H9 (cell line): ENCODE measurements at regions not wholly inside any gene's neighbourhood (a gene's known extent, or its start where the extent isn't known, plus 50 kb on each side); places are given as distances from the start of the nearest gene placed in this dataset.

Experiments used
- DNase-seq: peaks from one replicate; pipeline ENCODE4 v3.0.0-alpha.2; 2017
- H2AFZ ChIP-seq: one replicate; pipeline ENCODE4 v1.6.1; 2013; ENCODE audit warnings: mild to moderate bottlenecking, low read length, control low read depth, moderate library complexity
- H2AK5ac ChIP-seq: 2 replicates; pipeline ENCODE4 v1.6.1; 2013; ENCODE audit warnings: low read length, control low read depth, mixed read lengths; ENCODE audit not compliant: insufficient read length
- H2BK120ac ChIP-seq: one replicate; pipeline ENCODE4 v1.6.1; 2013; ENCODE audit warnings: low read depth, mild to moderate bottlenecking, low read length, control low read depth, inconsistent platforms; ENCODE audit not compliant: poor library complexity, severe bottlenecking
- H2BK12ac ChIP-seq: 2 replicates; pipeline ENCODE4 v1.6.1; 2013; ENCODE audit warnings: low read length, control low read depth, mixed read lengths, low read depth; ENCODE audit not compliant: insufficient read length
- H2BK15ac ChIP-seq: 2 replicates; pipeline ENCODE4 v1.6.1; 2013; ENCODE audit warnings: low read depth, low read length, control low read depth
- H2BK20ac ChIP-seq: one replicate; pipeline ENCODE4 v1.6.1; 2013; ENCODE audit warnings: low read depth, mild to moderate bottlenecking, low read length, control low read depth, inconsistent platforms; ENCODE audit not compliant: poor library complexity, severe bottlenecking
- H2BK5ac ChIP-seq: 2 replicates; pipeline ENCODE4 v1.6.1; 2013; ENCODE audit warnings: low read length, control low read depth, mixed read lengths; ENCODE audit not compliant: insufficient read length
- H3K14ac ChIP-seq: 2 replicates; pipeline ENCODE4 v1.6.1; 2013; ENCODE audit warnings: low read length, control low read depth; ENCODE audit not compliant: insufficient read depth
- H3K18ac ChIP-seq: 2 replicates; pipeline ENCODE4 v1.6.1; 2013; ENCODE audit warnings: low read depth, mild to moderate bottlenecking, mixed read lengths, low read length, control low read depth; ENCODE audit not compliant: insufficient read length
- H3K23ac ChIP-seq: 2 replicates; pipeline ENCODE4 v1.6.1; 2013; ENCODE audit warnings: low read length, control low read depth, mixed read lengths, low read depth; ENCODE audit not compliant: insufficient read length
- H3K23me2 ChIP-seq: 2 replicates; pipeline ENCODE4 v1.6.1; 2013; ENCODE audit warnings: low read depth, mild to moderate bottlenecking, mixed read lengths, low read length, control low read depth; ENCODE audit not compliant: insufficient read length, poor library complexity, severe bottlenecking
- H3K27ac ChIP-seq: 2 replicates; pipeline ENCODE4 v1.5.1; 2013; ENCODE audit warnings: low read length, control low read depth, mixed read lengths, low read depth; ENCODE audit not compliant: insufficient read length
- H3K27me3 ChIP-seq: 2 replicates; pipeline ENCODE4 v1.6.1; 2013; ENCODE audit warnings: low read length, control low read depth, inconsistent platforms; ENCODE audit not compliant: insufficient read depth
- H3K4ac ChIP-seq: 2 replicates; pipeline ENCODE4 v1.6.1; 2013; ENCODE audit warnings: low read depth, mild to moderate bottlenecking, control low read depth, inconsistent platforms, low read length, moderate library complexity
- H3K4me1 ChIP-seq: 2 replicates; pipeline ENCODE4 v1.6.1; 2013; ENCODE audit warnings: low read length, control low read depth, inconsistent platforms; ENCODE audit not compliant: insufficient read depth
- H3K4me2 ChIP-seq: 2 replicates; pipeline ENCODE4 v1.6.1; 2013; ENCODE audit warnings: low read length, control low read depth, mixed read lengths; ENCODE audit not compliant: insufficient read length, insufficient read depth
- H3K56ac ChIP-seq: 2 replicates; pipeline ENCODE4 v1.6.1; 2013; ENCODE audit warnings: low read depth, mild to moderate bottlenecking, mixed read lengths, low read length, control low read depth; ENCODE audit not compliant: insufficient read length
- H3K79me1 ChIP-seq: 2 replicates; pipeline ENCODE4 v1.6.1; 2013; ENCODE audit warnings: low read depth, mild to moderate bottlenecking, moderate library complexity, low read length, control low read depth, inconsistent platforms; ENCODE audit not compliant: insufficient read depth, poor library complexity, severe bottlenecking
- H3K79me2 ChIP-seq: 2 replicates; pipeline ENCODE4 v1.6.1; 2013; ENCODE audit warnings: low read length, control low read depth, inconsistent platforms; ENCODE audit not compliant: insufficient read depth
- H3K9ac ChIP-seq: 2 replicates; pipeline ENCODE4 v1.6.1; 2013; ENCODE audit warnings: low read length, control low read depth, mixed read lengths; ENCODE audit not compliant: insufficient read length; ENCODE audit errors: extremely low read depth
- H3K9me3 ChIP-seq: one replicate; pipeline ENCODE4 v1.6.1; 2013; ENCODE audit warnings: low read depth, low read length, inconsistent platforms; ENCODE audit not compliant: control insufficient read depth
- H3T11ph ChIP-seq: one replicate; pipeline ENCODE4 v1.6.1; 2013; ENCODE audit warnings: mild to moderate bottlenecking, low read length, control low read depth, inconsistent platforms
- H4K20me1 ChIP-seq: one replicate; pipeline ENCODE4 v1.6.1; 2013; ENCODE audit not compliant: control insufficient read depth, insufficient read length, insufficient read depth
- H4K5ac ChIP-seq: 2 replicates; pipeline ENCODE4 v1.6.1; 2013; ENCODE audit warnings: low read depth, mild to moderate bottlenecking, mixed read lengths, low read length, control low read depth; ENCODE audit not compliant: insufficient read length
- H4K8ac ChIP-seq: replicated peaks from 2 replicates; pipeline ENCODE4 v1.6.1; 2013; ENCODE audit warnings: low read length, control low read depth, mixed read lengths, low read depth; ENCODE audit not compliant: insufficient read length
- H4K91ac ChIP-seq: 2 replicates; pipeline ENCODE4 v1.6.1; 2013; ENCODE audit warnings: low read depth, mild to moderate bottlenecking, moderate library complexity, mixed read lengths, low read length, control low read depth; ENCODE audit not compliant: insufficient read length
- H3K27ac Mint-ChIP-seq, 3 experiments: 2 replicates in 2 of 3; 3 replicates in 1 of 3; pipeline ENCODE4 v1.8.0; 2020 to 2021; ENCODE audit warnings: mixed read lengths in 3 of 3, mild to moderate bottlenecking in 1 of 3, moderate library complexity in 1 of 3
- H3K27me3 Mint-ChIP-seq: 2 replicates; pipeline ENCODE4 v1.8.0; 2021; ENCODE audit warnings: low read depth, mild to moderate bottlenecking, moderate library complexity, mixed read lengths
- H3K36me3 Mint-ChIP-seq, 3 experiments: 2 replicates in 2 of 3; 3 replicates in 1 of 3; pipeline ENCODE4 v1.8.0; 2020 to 2021; ENCODE audit warnings: low read depth in 3 of 3, mixed read lengths in 3 of 3; ENCODE audit not compliant: insufficient read depth in 1 of 3
- H3K4me1 Mint-ChIP-seq, 2 experiments: 2 replicates each; pipeline ENCODE4 v1.8.0; 2020; ENCODE audit warnings: mixed read lengths in 2 of 2
- H3K4me3 Mint-ChIP-seq, 2 experiments: 2 replicates in 1 of 2; 3 replicates in 1 of 2; pipeline ENCODE4 v1.8.0; 2020 to 2021; ENCODE audit warnings: mild to moderate bottlenecking in 2 of 2, mixed read lengths in 2 of 2, moderate library complexity in 1 of 2
- H3K9me3 Mint-ChIP-seq, 2 experiments: 2 replicates in 1 of 2; 3 replicates in 1 of 2; pipeline ENCODE4 v1.8.0; 2020; ENCODE audit warnings: mild to moderate bottlenecking in 2 of 2, mixed read lengths in 2 of 2, moderate library complexity in 1 of 2
- CTCF ChIP-seq: fragments of 200-600 bp; sonication (generic); conservative IDR thresholded peaks from 3 replicates; pipeline ENCODE4 v1.8.0; 2021; ENCODE audit warnings: antibody characterized with exemption, mild to moderate bottlenecking
- WGBS: extraction: QIAGEN DNeasy Blood & Tissue Kit; methylation state at CpG from one replicate; pipeline ENCODE4 v1.1.7; 2013; ENCODE audit warnings: missing lambda C conversion rate, low lambda C conversion rate, mixed read lengths; ENCODE audit not compliant: insufficient read length; ENCODE audit errors: extremely low coverage; 5-methylcytosine and 5-hydroxymethylcytosine counted together

GRCh38 chr7:130867581-130868136 lies 133.7 kb upstream of the KLF14 start:
- Mint-ChIP-seq H3K4me3 (no peak overlapping the region), H3K27ac (no peak overlapping the region), H3K36me3 (no peaks in the 10 kb centered on the region), H3K4me1 (peaks cover 4% of the 10 kb centered on the region in 2 experiments), H3K9me3 (peaks cover 0 to 1% of the 10 kb centered on the region in 2 experiments; a peak in 2 of 5 replicates), H3K27me3 (peaks cover 1% of the 10 kb centered on the region; the same call in 1 of the 2 replicates)
- H4K5ac ChIP-seq, result no peak overlapping the region
- no peak for TF ChIP-seq CTCF
- H3K23ac ChIP-seq, result no peak overlapping the region
- no peak overlapping the region for H2AK5ac ChIP-seq
- H2BK20ac ChIP-seq, result no peak overlapping the region
- H3K79me1 ChIP-seq, result no peaks in the 10 kb centered on the region
- no peak overlapping the region for H4K8ac ChIP-seq
- H3K18ac ChIP-seq, result no peak overlapping the region
- H3K9ac ChIP-seq, result no peak overlapping the region
- no peaks in the 10 kb centered on the region for H3K23me2 ChIP-seq
- no peak overlapping the region for H4K91ac ChIP-seq
- no peak overlapping the region for H3K4ac ChIP-seq
- H2BK120ac ChIP-seq, result no peak overlapping the region
- no peak for DNase-seq
- no CpG with 5 or more reads among the region's 1 CpG for WGBS
- H2AFZ ChIP-seq, result no peak overlapping the region
- H3K14ac ChIP-seq, result no peak overlapping the region
- no peaks in the 10 kb centered on the region for H3K9me3 ChIP-seq
- no peaks in the 10 kb centered on the region for H3K27me3 ChIP-seq
- H3K27ac ChIP-seq, result no peak overlapping the region
- no peak overlapping the region for H3T11ph ChIP-seq
- no peak overlapping the region for H2BK15ac ChIP-seq
- no peak overlapping the region for H3K56ac ChIP-seq
- no peaks in the 10 kb centered on the region for H3K4me1 ChIP-seq
- H3K79me2 ChIP-seq, result no peaks in the 10 kb centered on the region
- H3K4me2 ChIP-seq, result no peak overlapping the region
- H2BK5ac ChIP-seq, result no peak overlapping the region
- H4K20me1 ChIP-seq, result no peaks in the 10 kb centered on the region
- no peak overlapping the region for H2BK12ac ChIP-seq
